Fibroblast of pulmonary artery (primary cell): ENCODE measurements at regions not wholly inside any gene's neighbourhood (a gene's known extent, or its start where the extent isn't known, plus 50 kb on each side); places are given as distances from the start of the nearest gene placed in this dataset.
"Not testable (repeated sequence)": the region's sequence is repeated elsewhere in the genome, so short reads cannot be mapped to it uniquely, and the experiment has no call there.

Experiments used
- DNase-seq: peaks from one replicate; pipeline ENCODE4 v3.0.0-alpha.2; 2010; ENCODE audit warnings: low read depth
- H3K4me3 ChIP-seq: replicated peaks from 2 replicates; pipeline ENCODE4 v1.5.1; 2011; ENCODE audit warnings: low read depth, mild to moderate bottlenecking, control low read depth, low read length, moderate library complexity
- CTCF ChIP-seq: IDR thresholded peaks from 2 replicates; pipeline ENCODE4 v1.5.1; 2011; ENCODE audit warnings: mild to moderate bottlenecking, control low read depth, low read length, inconsistent platforms; ENCODE audit errors: missing control alignments

- no peak overlapping the region for H3K4me3 ChIP-seq
- no peak for DNase-seq
- no peak for TF ChIP-seq CTCF
Measured at GRCh38 chr14:45810152-45810872, 557.3 kb upstream of the MIS18BP1 start.

- TF ChIP-seq CTCF = no peak
- H3K4me3 ChIP-seq = no peak overlapping the region
Measured at GRCh38 chr14:45807178-45807899, 554.3 kb upstream of the MIS18BP1 start.

GRCh38 chr14:45799511-45799910, 546.5 kb upstream of the MIS18BP1 start:
- TF ChIP-seq CTCF = no peak

More at GRCh38 chr14:45807178-45807899, 554.3 kb upstream of the MIS18BP1 start:
- no peak for DNase-seq

GRCh38 chr14:45798659-45799058, 545.7 kb upstream of the MIS18BP1 start:
- no peak overlapping the region for H3K4me3 ChIP-seq
- DNase-seq = no peak
- no peak for TF ChIP-seq CTCF

More at GRCh38 chr14:45799511-45799910, 546.5 kb upstream of the MIS18BP1 start:
- no peak for DNase-seq
- no peak overlapping the region for H3K4me3 ChIP-seq

GRCh38 chr14:45796006-45796405, 543.0 kb upstream of the MIS18BP1 start:
- DNase-seq = not testable (repeated sequence)

GRCh38 chr14:45793081-45793480, 540.1 kb upstream of the MIS18BP1 start:
- no peak for DNase-seq
- no peak overlapping the region for H3K4me3 ChIP-seq
- no peak for TF ChIP-seq CTCF

More at GRCh38 chr14:45796006-45796405, 543.0 kb upstream of the MIS18BP1 start:
- not testable (repeated sequence) for H3K4me3 ChIP-seq

- no peak overlapping the region for H3K4me3 ChIP-seq
- no peak for DNase-seq
- no peak for TF ChIP-seq CTCF
Measured at GRCh38 chr14:45790293-45790692, 537.3 kb upstream of the MIS18BP1 start.
